Right hindlimb (tissue), 1 donor: ENCODE measurements at regions not wholly inside any gene's neighbourhood (a gene's known extent, or its start where the extent isn't known, plus 50 kb on each side); places are given as distances from the start of the nearest gene placed in this dataset.
"Not testable (repeated sequence)": the region's sequence is repeated elsewhere in the genome, so short reads cannot be mapped to it uniquely, and the experiment has no call there.

Experiments used
- DNase-seq: peaks from one replicate; pipeline ENCODE4 v3.0.0-alpha.2; 2018

DNA sequence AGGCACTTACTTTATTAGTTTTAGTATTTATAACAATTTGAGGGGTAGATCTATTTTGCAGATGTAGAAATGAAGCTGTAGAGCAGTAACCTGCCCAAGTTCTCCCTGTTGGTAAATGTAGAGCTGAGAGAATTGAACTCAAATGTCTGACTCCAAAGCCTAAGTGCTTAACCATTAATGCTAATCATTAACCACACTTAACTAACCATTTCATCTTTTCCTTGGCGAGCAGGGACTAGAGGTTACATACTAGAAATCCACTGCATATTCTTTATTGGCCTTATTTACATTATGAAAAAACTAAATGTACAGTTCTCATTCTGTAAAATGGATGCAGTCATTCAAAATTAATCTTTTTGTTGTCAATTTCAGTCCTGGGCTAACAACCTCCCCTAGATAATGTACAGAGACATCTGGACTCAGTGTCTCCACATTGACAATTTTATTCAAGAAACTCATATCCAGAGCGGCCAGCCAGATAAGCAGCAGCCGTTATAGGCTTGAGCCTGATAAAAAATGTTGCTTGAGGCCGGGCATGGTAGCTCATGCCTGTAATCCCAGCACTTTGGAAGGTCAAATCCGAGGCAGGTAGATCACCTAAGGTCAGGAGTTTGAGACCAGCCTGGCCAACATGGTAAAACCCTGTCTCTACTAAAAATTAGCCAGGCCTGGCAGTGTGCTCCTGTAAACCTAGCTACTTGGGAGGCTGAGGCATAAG, 76.7 kb upstream of the PICALM start:
- DNase-seq = no peak

DNA sequence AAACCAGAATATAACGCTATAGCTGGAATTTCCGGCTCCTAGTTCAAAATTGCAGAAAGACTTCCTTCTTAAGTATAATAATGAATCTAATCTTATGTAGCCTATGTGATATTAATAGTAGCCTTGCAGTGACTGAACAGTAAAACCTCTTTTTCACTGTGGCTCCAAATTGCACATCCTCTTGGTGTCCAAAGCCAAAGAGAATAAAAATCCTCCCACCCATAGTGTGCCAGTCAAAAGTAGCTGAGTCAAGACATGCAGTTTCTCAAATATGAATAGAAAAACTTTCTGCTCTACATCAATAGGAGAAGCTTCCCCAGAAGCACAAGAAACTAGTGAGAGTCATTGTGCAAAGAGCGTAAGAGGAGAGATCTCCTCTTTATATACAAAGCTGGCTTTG, 76.0 kb upstream of the PICALM start:
- DNase-seq = no peak

DNA sequence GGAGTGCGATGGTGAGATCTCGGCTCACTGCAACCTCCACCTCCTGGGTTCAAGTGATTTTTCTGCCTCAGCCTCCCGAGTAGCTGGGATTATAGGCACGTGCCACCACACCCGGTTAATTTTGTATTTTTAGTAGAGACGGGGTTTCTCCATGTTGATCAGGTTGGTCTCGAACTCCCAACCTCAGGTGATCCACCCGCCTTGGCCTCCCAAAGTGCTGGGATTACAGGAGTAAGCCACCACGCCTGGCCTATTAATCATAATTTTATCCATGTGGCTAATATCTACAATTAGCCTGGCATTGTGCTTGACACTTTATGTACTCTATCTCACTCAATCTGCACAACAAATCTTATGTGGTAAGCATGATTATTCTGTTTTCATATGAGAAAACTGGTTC, 75.2 kb upstream of the PICALM start:
- not testable (repeated sequence) for DNase-seq

DNA sequence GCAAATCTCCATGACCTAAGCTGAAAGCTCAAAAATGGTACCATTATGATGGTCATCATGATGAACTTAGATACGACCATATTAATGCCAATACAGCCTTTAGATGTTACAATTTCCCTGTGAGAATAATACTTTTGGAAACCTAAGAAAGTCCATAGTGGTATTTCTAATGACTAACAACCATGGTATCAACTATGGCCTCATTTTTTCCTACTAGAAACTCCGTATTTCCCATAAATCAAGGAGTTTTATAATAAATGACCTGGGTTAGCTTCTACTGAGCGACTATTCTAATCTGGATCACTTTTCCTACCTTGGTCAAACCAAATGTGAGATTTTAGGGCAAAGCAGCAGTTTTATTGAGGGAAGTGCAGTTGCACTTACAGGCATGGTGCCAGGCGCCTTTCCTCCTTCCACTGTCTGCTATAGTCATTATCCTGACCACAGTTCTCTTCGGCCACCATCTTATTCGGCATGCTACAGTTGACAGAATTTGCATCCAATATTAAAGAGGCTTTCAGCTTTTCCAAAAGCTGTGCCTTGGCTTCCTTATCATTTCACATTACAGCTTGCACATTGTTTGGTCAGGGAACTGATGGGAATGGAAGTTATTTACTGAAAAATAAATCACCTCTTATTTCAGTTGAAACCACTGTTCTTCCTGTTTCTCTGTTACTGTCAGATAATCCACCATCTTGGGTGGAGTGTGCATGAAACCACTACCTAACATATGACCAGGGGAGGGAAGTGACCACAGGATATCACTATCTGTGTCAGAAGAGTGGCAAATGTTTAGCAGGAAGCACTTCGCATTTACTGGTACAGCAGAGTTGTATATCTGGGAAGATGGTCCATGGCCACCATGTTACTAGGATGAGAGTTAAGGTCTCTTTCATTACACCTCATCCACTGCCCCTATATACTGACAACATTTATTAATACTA, 74.5 kb upstream of the PICALM start:
- no peak for DNase-seq

DNA sequence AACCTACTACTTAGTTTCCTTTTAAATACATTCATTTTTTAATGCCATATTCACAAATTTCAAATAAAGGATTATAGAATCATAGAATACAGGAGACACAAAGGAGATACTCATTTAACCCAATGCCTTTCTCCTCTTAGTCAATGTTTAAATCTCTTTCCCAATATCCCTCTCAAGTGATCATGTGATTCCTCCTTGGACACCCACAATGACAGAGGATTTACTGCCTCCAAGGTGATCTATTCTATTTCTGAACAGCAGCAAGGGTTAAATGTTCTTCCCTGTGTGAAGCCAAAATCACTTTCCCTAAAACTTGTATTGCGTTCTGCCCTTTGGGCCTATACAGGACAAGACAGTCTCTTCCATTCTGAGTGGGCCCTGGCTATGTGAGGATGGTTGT, 73.3 kb upstream of the PICALM start:
- no peak for DNase-seq

DNA sequence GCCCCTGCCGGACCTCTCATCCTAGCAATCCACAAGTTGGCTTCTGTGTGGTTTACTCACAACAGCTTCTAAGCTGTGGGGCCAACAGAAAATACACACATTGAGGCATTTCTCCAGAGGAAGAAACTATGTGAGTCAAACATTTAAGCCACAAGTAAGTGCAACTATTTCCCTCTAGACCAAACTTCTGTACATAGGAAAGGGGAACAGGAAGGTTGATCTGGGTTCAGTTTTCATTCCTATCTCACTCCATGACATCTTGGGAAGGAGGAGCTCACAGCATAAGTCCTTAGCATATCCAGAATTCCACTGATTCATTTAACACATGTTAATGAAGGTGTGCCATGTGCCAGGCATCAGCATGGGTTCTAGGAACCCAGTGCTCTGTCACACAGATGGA, 72.8 kb upstream of the PICALM start:
- DNase-seq = no peak

DNA sequence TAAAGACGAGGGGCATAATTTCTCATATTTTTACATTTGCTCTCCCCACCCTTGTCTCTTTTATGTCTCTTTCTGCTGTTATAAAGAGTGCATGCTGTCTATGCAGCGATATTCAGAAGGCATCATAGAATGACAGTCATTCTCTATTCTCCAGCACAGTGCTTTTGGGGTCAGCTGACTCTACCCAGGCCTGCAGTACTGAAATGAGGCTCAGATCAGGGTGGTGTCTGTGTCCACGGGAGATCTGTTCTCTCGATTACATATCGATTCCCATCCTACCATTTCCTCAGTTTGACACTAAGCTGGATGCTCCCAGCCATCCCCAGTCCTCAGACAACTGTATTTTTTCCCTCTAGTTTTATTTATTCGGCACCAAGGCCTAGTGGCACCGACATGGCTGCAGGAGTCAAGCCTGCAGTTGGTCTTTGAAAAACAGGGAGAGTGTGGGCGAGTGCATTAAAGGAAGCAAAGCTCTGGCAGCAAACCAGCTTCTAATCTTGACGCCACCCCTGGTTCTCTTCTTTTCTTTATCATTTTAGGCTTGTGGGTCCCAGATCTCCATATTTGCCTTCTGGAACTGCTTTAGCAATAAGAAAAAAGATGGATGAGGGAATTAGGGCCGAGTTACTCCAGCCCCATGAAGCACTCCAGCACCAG, 71.6 kb upstream of the PICALM start:
- DNase-seq = no peak

DNA sequence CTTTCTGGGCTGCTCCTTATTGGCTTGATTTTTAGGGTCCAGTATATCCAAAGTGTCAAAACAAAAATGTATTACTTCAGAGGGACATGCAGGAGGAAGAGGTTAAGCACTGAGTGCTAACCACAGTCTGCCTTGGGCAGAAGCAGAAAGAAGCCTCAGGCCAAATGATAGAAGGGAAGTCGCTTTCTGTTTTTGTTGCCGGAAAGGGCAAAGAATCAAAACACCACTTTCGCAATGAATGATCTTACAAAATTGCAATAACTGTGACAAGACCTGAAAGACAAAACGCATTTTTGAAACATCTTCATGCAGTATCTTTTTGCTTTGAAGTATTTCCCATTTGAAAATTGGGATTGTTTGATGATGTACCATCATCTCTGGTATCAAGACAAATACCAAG, 70.1 kb upstream of the PICALM start:
- no peak for DNase-seq

DNA sequence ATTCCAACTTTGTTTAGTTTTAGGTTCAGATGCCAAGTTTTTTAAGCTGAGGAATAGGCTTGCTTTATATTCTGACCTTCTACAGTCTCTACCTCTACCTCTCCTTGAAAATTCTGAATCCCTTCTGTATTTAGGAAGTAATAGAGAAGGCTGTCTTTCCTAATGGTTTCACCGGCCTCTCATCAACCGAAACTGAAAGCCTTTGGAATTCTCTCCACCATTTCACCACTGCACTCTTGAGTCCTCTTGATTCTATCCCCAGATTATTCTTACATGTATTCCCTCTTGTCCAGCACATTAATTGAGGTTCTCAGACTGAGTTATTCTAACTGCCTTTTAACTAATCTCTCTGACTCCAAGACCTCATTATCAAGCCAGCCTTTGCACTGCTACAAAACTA, 67.7 kb upstream of the PICALM start:
- no peak for DNase-seq

DNA sequence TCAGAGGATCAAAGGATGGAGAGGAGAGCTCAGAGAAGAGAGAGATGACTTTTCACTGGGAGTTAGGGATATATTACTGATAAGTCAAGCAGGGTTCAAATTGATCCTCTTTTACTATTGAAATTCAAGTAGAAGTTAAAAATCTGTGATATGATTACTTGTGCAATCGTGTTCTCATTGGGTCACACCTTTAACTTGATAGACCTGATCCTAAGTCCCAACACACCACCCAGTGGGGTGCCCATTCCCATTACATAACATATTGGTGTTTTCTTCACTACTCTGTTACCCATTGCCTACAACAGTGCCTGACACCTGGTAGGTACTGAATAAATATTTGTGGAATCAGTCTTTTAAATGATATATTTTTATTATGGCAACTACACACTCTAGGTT, 66.4 kb upstream of the PICALM start:
- DNase-seq = no peak

DNA sequence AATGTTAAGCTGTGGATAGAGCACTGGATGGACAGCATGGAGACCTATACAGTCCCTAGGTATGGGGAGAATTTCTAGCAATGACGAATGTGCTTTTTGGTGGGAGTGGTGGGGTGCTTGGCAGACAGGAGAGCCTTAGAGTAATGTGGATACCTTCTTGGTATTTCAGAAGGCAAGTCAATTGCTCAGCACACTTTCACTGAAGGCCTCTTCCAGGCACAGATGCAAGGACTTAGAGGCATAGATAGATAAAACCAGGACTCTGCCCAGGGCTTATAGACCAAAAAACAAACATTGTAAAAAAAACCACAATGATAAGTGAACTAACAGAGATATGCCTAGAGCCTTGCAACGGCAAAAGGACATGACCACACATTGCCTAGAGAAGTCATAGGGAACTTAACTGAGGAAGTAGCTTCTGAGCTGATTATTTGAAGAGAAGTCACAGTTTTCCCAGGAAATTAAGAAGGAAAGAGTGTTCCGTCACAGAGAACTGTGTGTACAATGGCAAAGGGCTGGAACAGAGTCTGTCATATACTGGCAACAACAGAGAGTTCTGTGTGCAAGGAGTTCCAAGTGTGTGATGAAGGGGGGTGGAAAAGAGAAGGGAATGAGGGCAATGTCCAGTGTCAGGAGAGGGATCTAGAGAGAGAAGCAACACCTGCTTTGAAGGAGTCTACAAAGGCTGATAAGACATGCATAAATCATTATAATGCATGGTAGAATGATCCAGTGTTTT, 65.9 kb upstream of the PICALM start:
- no peak for DNase-seq

DNA sequence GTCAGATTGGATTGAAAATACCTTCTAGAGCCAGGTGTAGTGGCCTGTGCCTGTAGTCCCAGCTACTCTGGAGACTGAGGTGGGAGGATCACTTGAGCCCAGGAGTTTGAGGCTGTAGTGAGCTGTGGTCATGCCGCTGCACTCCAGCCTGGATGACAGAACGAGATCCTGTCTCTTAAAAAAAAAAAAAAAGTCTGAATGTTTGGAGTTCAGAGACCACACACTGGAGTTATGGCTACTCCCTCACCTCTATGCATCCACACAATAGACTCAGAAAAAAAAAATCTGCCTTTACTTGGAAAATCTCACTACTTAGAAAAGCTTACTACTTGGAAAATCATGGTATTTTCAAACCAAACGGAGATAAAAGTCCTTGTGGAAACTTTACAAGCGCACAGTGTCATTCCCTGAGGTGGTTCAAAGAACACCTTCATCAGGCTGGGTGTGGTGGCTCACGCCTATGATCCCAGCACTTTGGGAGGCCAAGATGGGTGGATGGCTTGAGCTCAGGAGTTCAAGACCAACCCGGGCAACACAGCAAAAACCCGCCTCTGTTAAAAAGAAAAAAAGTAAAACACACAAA, 63.9 kb upstream of the PICALM start:
- DNase-seq = no peak

DNA sequence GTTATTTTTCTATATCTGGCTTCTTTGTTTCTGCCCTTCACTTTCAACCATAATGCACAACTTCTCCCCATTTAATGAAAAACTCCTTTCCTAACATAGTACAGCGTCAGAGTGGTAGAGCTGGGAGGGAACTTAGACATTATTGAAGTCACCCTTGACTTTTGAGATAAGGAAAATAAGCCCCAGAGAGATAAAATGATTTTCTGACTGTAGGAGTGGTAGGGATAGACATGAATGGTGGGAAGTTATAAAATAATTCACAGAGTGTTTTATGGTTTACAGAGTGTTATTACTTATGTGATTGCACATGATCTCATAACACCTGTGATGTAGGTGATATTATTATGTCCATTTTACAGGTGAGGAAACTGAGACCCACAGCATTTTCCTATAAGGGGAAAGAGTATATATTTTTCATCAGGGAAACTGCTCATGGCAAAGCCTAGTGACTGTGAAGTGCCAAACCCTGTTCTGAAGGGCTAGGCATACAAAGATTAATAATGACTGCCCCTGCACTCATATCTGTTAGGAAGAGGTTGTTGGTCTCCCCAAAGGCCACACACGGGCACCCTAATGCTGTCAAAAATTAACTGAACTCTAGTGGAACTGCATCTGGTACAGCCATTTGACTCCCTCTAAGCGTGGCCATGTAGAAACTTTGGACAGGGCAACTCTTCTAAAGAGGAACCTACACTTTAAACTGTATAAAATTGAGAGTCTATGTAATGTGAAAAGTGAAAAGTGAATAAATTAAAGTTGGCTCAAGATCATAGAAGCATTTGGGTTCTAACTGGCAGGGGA, 61.1 kb upstream of the PICALM start:
- no peak for DNase-seq

DNA sequence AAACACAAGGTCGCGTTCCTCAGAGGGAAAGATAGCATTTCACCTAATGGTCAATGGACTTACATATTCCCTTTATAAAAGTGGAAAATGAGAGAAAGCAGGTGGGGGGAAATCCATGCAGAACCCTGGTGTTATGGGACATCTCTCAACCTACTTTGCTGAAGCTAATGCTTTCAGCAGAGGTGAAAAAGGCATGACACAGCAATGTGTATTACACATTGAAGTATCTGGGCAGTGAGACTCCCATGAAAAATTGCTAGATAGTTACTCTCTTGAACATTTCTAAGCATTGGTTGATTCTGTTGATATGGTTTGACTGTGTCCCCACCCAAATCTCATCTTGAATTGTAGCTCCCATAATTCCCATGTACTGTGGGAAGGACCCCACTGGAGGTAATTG, 60.0 kb upstream of the PICALM start:
- DNase-seq = no peak

DNA sequence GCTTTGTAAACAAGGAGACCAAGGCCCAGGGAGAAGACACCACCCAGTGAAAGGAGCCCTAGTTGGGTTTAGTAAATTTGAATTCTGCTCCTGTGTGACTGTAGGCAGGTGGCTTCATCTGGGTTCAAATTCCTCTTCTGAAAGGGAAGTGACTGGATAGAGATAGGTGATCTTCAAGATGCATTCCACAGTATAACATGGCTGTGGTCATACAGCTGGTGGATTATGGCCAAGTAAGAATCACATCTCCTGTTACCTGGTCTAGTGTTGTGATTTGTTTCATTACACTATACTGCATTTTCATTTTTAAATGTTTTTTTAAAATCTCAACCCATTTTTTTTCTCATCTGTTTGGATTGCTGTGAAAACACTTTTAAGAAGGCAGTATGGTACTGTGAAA, 58.0 kb upstream of the PICALM start:
- no peak for DNase-seq

DNA sequence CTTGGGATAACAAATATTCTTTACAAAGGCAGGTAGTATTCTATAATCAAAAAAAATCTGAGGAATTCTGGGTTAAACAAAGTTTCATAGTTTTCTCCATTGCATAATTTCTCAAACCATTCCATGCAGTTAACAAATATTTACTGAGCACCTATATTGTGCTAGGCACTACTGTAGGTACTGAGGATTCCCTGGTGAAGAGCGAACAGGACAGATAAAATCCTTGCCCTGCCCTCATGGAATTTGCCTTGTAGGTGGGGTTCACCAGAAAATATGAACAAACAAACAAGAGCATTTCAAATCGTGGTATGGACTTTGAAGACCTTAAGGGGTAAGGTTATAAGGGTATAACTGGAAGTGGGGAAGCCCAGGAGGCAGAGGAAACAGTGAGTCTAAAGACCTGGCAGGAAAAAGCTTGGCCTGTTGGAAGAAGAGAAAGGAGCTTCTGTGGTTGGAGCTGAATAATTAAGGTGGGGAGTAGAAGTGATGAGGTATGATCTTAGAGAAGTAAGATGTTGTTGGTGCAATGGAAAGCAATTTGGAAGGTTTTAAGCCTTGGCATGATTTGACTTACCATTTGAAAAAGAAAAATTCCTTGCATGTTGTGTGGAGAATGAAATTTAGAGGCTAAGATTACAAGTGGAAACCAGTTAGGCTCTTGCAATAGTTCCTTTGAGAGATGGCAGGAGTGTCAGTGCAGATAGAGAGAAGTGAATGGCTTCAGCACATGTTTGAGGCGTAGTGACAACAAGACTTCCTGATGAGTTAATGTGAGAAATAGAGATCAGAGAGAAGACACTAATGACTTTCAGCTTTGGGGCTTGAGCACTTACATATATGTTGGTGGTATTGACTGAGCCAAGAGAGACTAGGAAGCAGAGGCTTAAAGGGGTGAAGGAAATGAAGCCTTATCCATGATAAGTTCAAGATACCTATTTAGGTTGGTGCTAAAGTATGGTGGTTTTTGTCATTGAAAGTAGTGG, 55.7 kb upstream of the PICALM start:
- DNase-seq = no peak

DNA sequence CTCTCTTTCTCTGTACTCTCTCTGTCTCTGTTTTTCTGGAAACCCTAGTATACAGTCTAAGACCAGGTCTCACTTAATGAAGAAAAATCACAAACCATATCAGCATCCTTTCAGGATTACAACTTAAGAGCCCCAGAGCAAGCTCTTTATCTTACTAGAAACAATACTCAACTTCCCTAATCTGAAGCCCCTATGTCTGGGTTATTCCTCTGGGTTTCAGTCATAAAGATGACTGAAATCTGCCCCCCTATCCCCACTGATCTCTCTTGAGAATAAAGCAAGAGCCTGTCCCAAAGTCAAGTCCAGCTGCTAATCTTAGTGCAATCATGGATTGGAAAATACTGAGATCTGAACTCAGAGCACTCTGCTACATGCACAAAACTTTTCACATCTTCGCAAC, 53.9 kb upstream of the PICALM start:
- no peak for DNase-seq

DNA sequence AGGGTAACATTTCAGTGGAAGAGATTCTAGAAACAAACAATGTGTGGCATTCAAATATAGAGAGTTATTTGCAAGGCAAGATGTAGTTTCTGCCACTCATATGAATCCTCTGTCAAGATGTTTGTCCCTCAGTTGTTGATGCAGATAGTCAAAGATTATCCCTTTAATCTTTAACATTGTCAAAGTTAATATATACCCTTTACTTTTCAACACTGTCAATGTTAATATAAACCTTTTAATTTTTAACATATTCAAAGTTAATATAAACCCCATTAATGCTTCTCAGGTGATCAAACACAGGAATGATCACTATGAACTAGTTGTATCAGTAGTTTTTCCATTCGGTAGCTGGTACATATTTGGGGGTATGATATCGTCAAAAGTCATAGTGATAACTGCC, 51.9 kb upstream of the PICALM start:
- DNase-seq = no peak

DNA sequence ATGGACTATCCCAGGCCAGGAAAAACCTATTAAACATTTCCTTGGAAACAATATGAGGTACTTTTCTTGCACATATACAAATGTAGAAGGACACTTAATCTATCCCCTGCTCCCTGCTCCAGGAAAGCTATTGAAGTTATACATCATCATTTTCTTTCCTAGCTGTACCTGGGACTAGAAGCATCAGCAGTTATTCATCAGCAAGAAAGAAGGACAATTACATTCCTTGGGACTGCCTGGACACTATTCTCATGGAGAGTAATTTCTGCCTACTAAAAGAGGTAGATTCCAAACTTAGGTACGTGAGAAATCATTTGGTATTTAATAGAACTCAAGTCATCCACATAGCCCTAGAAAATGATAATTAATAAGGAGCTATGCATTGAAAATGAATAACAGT, 51.0 kb upstream of the PICALM start:
- DNase-seq = no peak

DNA sequence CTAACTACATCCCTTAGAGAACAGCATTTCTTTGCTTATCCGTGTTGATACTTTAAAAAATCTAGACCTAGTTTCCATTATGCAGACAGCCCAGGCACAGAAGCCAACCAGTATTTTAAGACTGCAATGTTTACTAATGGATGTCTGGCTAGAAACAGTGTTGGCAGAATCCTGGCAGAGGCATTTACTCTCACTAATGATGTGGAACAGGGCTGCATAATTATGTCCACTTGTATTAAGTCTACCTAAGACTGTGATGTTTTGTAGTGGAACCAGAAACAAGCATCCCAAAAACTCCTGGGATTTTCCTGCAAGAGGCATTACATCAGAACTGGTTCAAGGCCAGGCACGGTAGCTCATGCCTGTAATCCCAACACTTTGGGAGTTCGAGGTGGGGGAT, 50.2 kb upstream of the PICALM start:
- no peak for DNase-seq
